ENCODE measurements at regions not wholly inside any gene's neighbourhood (a gene's known extent, or its start where the extent isn't known, plus 50 kb on each side); places are given as distances from the start of the nearest gene placed in this dataset.

- no peaks in the 10 kb centered on the region for H3K9me3 ChIP-seq (replicated peaks)
- no peak for DNase-seq
- no peak overlapping the region for H3K4me3 ChIP-seq
- no peaks in the 10 kb centered on the region for H3K36me3 ChIP-seq
- H3K27ac ChIP-seq, result no peak overlapping the region
- H3K4me1 ChIP-seq, result no peaks in the 10 kb centered on the region
- no peaks in the 10 kb centered on the region for H3K27me3 ChIP-seq
These were observed 58.9 kb downstream of the NUDT11 start for GRCh38 chrX:51437521-51437920.

- Histone ChIP-seq H3K4me3 (no peak overlapping the region), H3K36me3 (no peaks in the 10 kb centered on the region), H3K9me3 (replicated peaks) (no peaks in the 10 kb centered on the region), H3K27me3 (no peaks in the 10 kb centered on the region), H3K27ac (no peak overlapping the region), H3K4me1 (no peaks in the 10 kb centered on the region)
- DNase-seq, result no peak
These were observed 61.3 kb downstream of the NUDT11 start for GRCh38 chrX:51435101-51435500.

GRCh38 chrX:51421972-51422597, 74.3 kb downstream of the NUDT11 start:
- no peak for DNase-seq
- no peak overlapping the region for H3K27ac ChIP-seq

GRCh38 chrX:51420610-51421009, 75.8 kb downstream of the NUDT11 start:
- Histone ChIP-seq H3K4me3 (no peak overlapping the region), H3K36me3 (no peaks in the 10 kb centered on the region), H3K27me3 (no peaks in the 10 kb centered on the region), H3K27ac (no peak overlapping the region), H3K9me3 (replicated peaks) (no peaks in the 10 kb centered on the region), H3K4me1 (no peaks in the 10 kb centered on the region)
- peak; percentile 4 to 47 for DNase-seq

More at GRCh38 chrX:51421972-51422597, 74.3 kb downstream of the NUDT11 start:
- Histone ChIP-seq H3K27me3 (no peaks in the 10 kb centered on the region), H3K4me3 (no peak overlapping the region), H3K4me1 (no peaks in the 10 kb centered on the region), H3K36me3 (no peaks in the 10 kb centered on the region), H3K9me3 (replicated peaks) (no peaks in the 10 kb centered on the region)

GRCh38 chrX:51408462-51408861, 75.8 kb downstream of the NUDT10 start:
- Histone ChIP-seq H3K27me3 (no peaks in the 10 kb centered on the region), H3K9me3 (replicated peaks) (no peaks in the 10 kb centered on the region), H3K27ac (no peak overlapping the region), H3K36me3 (no peaks in the 10 kb centered on the region), H3K4me1 (no peaks in the 10 kb centered on the region), H3K4me3 (no peak overlapping the region)
- DNase-seq, result no peak

GRCh38 chrX:51407520-51408409, 75.1 kb downstream of the NUDT10 start:
- no peak overlapping the region for H3K27ac ChIP-seq
- H3K9me3 ChIP-seq (replicated peaks), result no peaks in the 10 kb centered on the region
- no peak for DNase-seq
- H3K4me1 ChIP-seq, result no peaks in the 10 kb centered on the region
- no peak overlapping the region for H3K4me3 ChIP-seq
- no peaks in the 10 kb centered on the region for H3K27me3 ChIP-seq
- no peaks in the 10 kb centered on the region for H3K36me3 ChIP-seq

GRCh38 chrX:51406688-51407519, 74.3 kb downstream of the NUDT10 start:
- no peaks in the 10 kb centered on the region for H3K9me3 ChIP-seq (replicated peaks)
- no peak overlapping the region for H3K4me3 ChIP-seq
- H3K4me1 ChIP-seq, result no peaks in the 10 kb centered on the region
- H3K36me3 ChIP-seq, result no peaks in the 10 kb centered on the region
- DNase-seq, result no peak
- H3K27ac ChIP-seq, result no peak overlapping the region
- H3K27me3 ChIP-seq, result no peaks in the 10 kb centered on the region

GRCh38 chrX:51404445-51404844, 71.8 kb downstream of the NUDT10 start:
- Histone ChIP-seq H3K27me3 (no peaks in the 10 kb centered on the region), H3K9me3 (replicated peaks) (no peaks in the 10 kb centered on the region), H3K4me3 (no peak overlapping the region)

GRCh38 chrX:51395810-51396728, 63.4 kb downstream of the NUDT10 start:
- no peaks in the 10 kb centered on the region for H3K4me1 ChIP-seq
- H3K27me3 ChIP-seq, result no peaks in the 10 kb centered on the region
- no peak for DNase-seq
- no peak overlapping the region for H3K4me3 ChIP-seq
- no peak overlapping the region for H3K27ac ChIP-seq
- H3K9me3 ChIP-seq (replicated peaks), result no peaks in the 10 kb centered on the region
- H3K36me3 ChIP-seq, result no peaks in the 10 kb centered on the region

More at GRCh38 chrX:51404445-51404844, 71.8 kb downstream of the NUDT10 start:
- DNase-seq, result no peak
- Histone ChIP-seq H3K27ac (no peak overlapping the region), H3K36me3 (no peaks in the 10 kb centered on the region), H3K4me1 (no peaks in the 10 kb centered on the region)

- H3K27me3 ChIP-seq, result no peaks in the 10 kb centered on the region
- no peak overlapping the region for H3K27ac ChIP-seq
- no peaks in the 10 kb centered on the region for H3K4me1 ChIP-seq
- no peaks in the 10 kb centered on the region for H3K9me3 ChIP-seq (replicated peaks)
- no peaks in the 10 kb centered on the region for H3K36me3 ChIP-seq
- no peak overlapping the region for H3K4me3 ChIP-seq
- DNase-seq, result no peak
These were observed 62.8 kb downstream of the NUDT10 start for GRCh38 chrX:51395480-51395809.

Data from SJCRH30 (cell line).